ENCODE measurements at regions not wholly inside any gene's neighbourhood (a gene's known extent, or its start where the extent isn't known, plus 50 kb on each side); places are given as distances from the start of the nearest gene placed in this dataset.

- TF ChIP-seq CTCF (IDR thresholded peaks at IDR 0.05; ENCODE audit: insufficient read depth, low read length, poor library complexity, severe bottlenecking) (no peak), EZH2phosphoT487 (conservative IDR thresholded peaks at IDR 0.05; ENCODE audit: low read length) (no peak)
These were observed 467.4 kb upstream of the FOXG1 start for GRCh38 chr14:28299227-28299626.

All from SU-DHL-6 (cell line).